ENCODE measurements at regions not wholly inside any gene's neighbourhood (a gene's known extent, or its start where the extent isn't known, plus 50 kb on each side); places are given as distances from the start of the nearest gene placed in this dataset.

GRCh38 chr12:125491553-125491952 lies 426.3 kb downstream of the AACS start:
- no peak for TF ChIP-seq POLR2A (IDR thresholded peaks at IDR 0.05)
- TF ChIP-seq CTCF (IDR thresholded peaks at IDR 0.05) = no peak
